ENCODE measurements at regions not wholly inside any gene's neighbourhood (a gene's known extent, or its start where the extent isn't known, plus 50 kb on each side); places are given as distances from the start of the nearest gene placed in this dataset.

DNA sequence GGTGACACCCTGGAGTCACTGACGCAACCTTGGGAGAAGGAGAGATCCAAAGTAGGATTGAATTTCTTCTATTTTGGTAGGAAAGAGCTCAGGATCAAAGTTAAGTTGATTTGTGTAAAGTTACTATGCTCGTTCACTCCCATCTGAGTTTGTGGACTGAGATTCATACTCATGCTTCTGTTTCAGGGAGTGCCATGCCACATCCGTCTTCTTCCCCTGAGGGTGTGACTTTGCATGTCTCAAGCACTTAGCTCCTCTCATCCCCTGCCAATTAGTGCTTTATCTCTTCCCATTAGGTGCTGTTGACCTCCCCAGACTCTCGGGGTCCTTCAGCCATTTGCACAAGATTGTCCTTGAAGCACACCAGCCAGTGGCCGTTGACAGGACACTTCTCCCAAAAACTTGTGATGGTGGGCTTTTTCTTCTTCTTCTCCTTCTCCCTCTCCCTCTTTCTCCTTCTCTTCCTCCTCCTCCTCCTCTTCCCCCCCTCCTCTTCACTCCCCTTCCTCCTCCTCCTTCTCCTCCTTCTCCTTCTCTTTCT is 232.2 kb upstream of the KLF4 start:
- DNase-seq = no peak

DNA sequence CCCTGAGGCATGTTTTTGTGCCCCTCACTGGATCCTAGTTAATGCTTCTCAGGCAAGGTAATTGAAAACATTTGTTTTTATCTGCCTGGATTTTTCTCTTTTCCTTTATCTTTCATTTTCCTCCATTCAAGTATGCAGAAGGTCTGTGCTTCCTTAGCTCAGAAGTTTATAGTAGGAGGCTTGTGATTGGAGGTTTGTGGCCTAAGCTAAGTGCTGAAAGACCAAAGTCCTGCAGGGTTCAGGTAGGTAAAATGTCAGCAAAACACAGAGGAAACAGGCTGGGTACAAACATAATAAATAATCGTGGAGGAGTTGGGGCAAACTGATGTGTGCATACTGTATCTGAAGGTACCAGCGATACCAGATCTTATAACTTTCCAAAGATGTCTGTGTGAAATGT is 230.9 kb upstream of the KLF4 start:
- no peak for DNase-seq

DNA sequence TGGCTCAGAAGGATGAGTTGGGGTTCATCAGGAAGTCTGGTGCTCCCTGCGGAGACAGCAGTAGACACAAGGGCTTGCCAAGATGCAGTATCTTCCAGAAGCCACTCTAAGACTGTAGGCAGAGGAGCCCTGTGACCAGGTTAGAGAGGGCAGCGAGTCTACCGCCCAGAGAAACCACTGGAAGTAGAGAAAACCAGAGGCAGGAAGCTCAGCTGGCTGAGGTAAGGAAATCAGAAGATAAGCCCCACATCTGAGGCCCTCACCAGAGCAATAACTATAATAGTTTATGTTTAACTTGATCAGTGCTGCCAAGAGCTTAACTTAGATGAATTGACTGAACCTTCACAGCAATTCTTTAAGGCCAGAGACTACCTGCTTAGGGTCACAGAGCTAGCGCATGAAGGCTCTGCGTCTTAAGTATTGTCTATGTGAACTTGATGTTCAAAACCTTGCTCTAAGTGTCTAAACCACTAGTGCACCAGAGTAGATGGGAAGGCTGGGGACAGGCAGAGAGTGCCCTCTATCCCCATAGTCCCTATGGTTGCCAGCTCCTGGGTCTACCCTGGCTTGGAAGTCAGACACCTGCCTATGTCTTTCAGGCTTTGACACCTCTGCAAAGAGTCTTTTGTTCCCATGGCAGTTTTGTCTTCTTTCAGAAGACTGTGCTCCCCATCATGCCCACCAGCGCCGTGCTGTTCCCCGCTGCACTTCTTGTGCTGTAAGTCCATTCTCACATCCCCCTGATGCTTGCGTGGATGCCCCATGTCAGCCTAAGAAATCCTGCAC is 228.2 kb upstream of the KLF4 start:
- DNase-seq = no peak

DNA sequence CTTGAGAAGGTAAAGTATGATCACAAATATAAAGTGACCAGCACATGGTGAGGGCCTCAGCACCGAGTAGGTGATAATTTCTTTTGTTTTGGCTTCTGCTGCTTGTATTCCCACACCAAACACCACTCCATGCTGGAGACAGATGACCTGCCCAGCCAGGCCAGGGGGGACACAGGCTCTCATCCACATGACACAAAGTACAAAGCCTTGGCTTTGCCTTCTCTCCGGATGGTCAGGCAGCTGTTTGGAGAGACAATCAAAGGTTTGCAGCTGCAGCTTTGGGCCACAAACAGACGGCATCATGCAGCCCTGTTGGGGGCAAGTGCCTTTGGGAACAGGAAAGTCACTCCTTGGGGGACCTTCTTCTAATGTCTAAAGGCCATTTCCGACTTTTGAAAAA is 226.2 kb upstream of the KLF4 start:
- DNase-seq = no peak

DNA sequence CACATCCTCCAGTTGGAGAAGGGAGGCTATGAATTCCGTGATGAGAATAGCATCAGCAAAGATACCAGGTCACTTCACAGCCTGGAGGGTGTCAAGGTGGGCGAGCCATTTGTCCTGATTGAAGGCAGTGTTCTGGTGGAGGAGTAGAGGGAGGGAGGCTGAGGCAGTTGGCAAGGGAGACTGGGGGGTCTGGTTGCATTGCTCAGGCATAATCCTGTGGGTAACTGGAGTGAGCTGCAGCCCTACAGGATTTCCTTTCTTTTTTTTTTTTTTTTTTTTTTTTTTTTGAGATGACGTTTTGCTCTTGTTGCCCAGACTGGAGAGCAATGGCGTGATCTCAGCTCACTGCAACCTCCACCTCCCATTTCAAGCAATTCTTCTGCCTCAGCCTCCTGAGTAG is 223.9 kb upstream of the KLF4 start:
- DNase-seq = no peak

DNA sequence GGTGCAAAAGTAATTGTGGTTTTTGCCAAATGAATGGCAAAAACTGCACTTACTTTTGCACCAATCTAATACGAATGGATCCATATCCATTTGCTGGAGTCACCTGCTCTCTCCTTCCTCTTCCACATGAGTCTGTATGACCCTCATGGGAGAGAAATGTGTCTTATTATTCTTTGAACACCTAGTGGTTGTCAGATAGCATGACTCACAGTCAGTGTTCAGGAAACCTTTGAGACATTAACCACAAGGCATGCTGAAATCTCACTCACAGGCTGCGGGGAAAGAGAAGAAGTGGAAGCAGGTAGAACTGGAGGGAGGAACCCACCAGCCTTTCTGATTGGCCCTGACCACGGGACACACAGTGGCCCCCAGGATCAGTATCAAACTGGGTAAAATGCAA is 222.8 kb upstream of the KLF4 start:
- DNase-seq = no peak

DNA sequence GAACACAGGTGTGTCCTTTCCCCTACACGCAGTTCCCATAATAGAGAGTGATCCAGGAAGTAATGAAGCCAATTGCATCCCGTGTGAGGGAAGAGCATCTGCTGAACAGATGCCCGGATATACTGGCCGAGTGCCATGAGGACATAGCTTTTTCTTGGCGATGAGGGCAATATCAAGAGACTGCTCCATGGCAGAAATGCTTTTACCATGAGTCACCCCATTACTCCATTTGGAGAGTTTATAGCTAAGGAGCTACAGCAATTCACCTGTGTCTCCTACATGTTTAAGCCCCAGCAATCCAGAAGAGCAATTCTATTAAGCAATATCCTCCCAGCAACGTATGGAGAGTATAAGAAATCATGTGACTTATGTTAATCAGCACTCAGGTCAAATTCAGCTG is 222.0 kb upstream of the KLF4 start:
- no peak for DNase-seq

DNA sequence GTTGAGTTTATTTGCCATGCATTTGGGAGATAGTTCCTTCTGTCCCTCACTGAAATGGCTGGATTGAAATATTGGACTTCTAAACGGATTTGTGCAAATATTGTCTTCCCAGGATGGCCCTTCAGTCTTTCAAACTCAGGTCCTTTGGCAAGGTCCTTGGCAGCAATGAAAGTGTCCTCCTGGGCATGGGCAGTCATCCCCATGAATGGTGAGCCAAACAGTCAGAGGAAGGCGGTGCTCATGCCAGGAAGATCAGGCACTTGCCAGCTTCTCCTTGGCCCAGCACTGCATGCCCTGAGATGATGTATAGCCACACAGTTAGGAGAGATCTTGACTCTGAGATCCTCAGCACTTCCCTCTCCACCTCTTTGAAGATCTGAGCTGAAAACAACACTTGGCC is 221.4 kb upstream of the KLF4 start:
- no peak for DNase-seq

DNA sequence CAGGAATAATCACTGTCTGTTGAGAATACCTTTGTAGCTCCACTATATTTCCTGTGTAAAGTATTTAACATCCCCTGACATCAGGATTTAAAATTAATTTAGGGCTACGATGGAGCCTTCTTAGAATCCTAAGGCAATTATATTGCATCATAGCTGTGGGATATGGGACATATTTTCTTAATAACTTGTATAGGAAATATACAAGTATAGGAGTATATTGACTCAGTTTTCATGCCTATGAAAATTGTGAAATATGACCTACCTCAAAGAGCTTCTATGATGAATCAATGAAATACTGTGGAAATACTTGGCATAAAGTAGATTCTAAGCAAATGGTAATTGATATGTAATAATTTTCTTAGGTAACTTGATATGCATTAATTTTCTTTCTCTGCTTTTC is 221.0 kb upstream of the KLF4 start:
- no peak for DNase-seq

DNA sequence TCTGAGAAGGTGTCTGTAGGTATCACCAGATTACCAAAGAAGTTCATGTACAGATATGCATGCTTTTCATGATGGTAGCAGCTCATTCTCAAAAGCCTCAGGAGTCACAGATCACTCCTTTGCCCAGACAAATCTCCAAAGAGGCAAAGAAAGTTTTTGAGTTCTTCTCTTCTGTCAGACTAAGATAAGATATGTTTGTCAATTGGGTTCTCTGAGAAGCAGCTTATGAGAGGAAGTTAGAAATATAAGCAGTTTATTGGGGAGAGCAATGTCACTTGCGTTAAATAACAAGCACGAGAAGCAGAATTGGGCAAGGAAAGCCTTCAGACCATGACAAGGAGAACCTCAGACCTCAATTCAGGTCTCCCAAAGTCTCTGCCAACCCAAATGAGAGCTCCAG is 219.2 kb upstream of the KLF4 start:
- no peak for DNase-seq

DNA sequence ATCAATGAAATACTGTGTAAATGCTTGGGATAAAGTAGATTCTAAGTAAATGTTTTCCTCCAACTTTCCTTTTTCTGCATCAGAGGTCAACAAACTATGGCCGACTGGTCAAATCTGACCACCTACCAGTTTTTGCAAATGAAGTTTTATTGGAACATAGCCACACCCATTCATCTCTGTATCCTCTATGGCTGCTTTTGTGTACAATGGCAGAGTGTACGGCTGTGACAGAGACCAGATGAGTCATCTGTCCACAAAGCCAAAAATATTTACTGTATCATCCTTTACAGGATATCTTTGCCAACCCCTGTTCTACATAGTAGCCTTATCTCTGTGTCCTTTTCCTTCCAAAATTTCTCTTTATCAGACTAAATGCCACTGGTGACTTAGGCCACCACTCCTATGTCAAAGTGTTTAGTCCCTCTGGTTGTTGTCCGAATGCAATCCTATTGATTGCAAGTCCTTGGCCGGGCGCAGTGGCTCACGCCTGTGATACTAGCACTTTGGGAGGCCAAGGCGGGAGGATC is 218.4 kb upstream of the KLF4 start:
- no peak for DNase-seq

DNA sequence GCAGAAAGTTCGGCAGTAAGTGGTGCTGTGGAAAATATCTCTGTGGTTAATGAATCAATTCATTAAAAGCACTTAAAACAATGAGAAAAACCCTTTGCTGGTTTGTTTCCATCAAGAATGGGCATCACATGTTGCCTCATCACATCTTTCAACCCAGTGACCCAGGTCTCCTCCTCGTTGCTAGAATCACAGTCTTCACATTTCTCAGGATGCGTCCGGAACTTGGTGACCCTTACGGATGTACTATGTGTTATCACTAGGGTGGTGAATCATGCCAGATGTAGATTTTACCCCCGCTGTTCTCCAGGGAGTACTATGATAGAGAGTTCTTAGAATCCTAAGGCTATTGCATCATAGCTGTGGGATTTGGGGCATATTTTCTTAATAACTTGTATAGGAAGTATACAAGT is 217.9 kb upstream of the KLF4 start:
- no peak for DNase-seq

DNA sequence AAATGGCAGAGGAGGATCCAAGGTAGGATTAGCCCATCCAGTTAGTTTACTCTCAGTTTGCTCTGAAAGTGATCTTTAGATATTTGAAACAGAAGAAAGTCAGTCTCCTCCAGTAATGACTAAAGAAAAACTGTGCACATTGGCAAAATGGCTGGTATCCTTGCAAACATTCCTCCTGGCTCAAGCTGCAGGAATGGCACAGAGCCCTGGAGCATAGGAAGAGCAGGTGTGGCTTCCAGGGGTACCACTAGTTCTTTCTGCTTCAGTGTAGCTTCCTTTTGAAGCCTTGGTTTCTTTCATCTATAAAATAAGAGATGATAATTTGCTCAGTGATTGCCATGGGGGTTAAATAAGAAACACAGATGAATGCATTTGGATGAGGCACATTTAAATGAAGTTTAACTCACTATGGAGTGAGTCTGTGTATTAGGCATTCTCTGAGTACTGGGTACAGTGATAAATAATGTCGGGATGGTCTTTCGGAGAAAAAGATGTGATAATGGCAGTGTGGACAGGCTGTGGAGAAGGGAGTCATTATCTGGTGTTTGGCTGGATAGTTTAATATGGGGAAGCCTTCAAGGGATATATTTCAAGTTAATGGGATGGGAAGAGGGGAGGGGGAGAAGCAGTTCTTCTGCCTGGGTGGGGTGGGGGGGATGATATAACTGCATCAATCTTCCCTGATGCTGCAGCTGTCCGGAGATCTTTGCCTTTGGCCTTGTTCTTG is 217.3 kb upstream of the KLF4 start:
- no peak for DNase-seq

DNA sequence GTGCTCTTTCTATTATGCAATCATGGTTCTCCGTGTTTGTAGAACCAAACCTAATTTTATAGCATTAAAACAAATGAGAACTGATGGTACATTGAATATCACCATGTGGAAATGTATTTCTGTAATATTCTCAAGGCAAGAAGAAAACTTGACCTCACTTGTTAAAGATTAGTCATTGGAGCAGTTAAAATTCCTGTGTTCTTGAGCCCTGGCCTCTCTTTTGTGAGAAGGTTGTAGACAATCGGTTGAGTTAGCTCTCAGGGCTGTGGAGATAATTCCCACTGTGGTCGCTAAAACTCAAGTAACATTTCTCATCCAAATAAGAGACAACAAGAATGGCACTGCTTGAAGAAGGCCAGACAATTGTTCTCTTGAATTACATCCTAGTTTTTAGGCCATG is 216.0 kb upstream of the KLF4 start:
- no peak for DNase-seq

DNA sequence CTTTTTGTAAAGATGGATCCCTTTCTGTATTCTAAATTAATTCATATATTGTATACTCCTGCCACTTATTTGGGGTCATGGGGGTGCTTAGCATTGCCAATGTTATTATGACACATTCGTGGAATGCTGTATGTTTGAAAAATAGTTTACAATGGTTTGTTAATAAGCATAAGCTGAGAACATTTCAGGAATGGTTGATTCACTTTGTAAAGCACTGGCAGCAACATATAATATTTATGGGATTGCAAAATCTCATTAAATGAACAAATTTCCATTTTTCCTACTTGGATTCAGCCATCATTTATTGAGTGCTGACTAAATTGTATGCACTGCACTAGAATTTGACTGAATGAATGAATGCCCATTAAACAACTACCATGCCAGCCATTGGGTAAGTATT is 215.2 kb upstream of the KLF4 start:
- DNase-seq = no peak

DNA sequence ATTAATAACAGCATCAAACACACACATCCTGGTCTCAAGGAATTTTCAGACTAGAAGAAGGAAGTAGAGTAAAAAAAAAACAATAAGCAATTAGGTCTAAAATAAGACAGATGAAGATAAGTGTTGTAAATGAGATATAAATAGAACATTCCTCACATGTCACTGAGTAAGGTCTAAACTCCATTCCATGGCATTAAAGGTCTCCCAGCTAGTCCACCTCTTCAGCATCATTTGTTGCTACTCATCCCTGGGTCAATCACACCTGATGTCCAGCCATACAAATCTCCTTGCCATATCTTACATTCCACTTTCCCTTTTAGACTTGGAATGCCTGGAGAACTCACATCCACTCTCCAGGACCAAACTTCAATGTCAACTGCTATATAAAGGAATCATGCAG is 214.1 kb upstream of the KLF4 start:
- DNase-seq = no peak

DNA sequence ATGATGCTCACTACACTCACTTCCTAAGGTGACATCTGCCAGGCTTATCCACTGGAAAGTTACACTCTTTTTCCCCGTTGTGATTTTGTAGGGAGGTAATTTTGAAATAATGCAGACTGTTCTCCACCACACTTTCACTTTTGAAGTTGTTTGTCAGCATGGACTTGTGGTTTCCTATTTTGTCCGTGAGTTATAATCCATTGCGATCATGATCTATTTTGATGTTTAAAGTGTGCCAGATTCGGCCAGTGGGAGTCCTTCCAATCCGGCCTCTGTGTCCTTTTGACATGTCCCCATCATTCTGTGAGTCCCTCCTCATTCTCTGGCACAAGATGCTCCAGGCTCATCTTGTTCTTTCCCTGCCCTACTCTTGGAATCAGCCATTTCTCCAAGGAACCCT is 211.3 kb upstream of the KLF4 start:
- no peak for DNase-seq

DNA sequence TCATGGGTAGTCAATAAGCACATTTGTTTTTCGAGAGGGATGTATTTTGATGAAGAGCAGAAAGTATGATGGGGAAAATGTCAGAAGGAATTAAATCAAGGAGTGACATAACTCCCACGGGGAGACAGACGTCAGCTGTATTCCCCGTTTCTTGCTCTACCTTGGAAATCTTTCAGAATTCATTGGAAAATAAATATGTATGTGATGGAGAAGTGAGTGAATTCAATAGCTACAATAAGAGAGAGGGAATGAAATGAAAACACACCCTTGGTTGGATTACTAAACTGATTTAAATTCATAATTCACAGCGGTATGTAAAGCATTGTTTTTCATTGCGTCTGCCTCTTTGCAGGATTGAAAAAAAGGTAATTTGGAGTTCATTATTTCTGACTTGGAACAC is 209.7 kb upstream of the KLF4 start:
- DNase-seq = no peak

DNA sequence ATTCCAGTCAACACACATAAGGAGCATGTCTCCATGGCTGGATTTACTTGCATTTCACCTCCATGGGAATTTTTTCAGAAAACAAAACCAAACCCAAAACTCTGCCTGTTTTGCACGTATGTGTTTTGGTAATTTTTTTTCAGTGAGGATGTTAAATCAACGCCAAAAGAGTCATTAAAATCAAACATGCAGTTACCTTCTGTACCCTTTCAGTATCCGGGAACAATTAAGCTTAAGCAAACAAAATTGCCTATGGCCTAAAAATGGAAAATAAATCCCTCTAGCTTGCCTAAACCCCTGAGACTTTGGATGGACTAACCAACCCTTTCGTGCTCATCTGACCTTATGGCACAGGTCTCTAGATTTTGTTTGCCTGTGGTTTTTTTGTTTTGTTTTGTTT is 209.2 kb upstream of the KLF4 start:
- no peak for DNase-seq

DNA sequence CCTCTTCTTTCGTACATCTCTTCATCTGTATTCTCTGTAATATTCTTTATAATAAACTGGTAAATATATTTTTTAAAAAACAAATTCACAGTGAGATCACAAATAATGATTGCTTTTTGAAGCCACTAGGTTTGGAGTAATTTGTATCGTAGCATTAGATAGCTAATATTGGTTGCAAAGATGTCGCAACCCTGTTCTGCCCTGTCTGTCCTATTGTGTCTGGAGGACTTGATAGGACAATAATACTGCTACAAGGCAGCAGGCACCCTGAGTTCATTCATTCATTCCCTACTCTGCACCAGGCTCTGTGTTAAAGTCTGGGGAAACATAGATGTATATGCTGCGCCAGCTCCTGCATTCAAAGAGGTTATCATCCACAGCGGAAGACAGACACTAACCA is 206.7 kb upstream of the KLF4 start:
- no peak for DNase-seq

DNA sequence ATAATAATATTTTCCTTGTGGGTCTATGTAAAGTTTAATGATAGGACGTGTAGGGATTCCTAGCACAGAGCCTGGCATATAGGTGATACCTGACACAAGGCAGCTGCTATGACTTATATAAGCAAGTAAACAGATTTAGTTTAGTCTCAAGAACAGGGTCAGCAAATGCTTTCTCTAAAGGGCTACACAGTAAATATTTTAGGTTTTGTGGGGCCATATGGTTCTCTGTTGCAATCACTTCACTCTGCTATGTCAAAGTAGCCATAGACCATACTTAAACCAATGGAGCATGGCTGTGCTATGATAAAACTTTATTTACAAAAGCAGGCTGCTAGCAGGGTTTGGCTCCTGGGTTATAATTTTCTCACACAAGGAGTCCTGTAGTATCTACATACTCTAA is 204.8 kb upstream of the KLF4 start:
- no peak for DNase-seq

DNA sequence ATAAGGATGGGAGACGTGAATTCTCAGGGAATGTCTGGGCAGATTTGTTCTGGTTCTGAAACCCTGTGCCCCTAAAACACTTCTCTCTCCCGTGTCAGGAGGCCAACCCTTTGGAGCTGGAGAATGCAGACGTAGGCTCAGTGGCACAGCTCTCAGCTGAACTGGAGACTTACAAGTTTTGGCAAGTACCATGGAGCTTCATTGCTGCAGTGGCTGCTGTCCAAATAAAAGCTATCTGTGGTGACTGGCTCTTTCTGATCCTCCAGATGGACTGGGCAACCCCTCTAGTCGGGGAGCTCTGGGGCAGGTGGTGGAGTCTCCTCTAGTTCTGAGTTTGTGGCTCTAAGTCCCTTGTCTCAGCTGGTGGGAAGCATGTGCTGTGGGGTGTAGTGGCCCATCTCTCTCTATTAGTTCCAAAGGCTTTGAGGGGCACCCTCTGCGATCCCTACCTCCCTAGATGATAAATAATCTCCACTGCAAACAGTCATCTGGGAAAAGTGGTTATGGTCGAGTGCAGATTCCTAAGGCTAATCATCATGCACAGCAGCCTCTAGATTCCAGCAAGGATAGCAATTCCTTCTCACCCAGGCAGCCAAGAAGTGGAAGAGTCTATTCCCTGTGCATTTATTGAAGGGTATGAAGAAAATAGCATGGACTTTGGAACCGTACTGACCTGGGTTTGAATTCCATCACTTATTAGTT is 204.2 kb upstream of the KLF4 start:
- no peak for DNase-seq

DNA sequence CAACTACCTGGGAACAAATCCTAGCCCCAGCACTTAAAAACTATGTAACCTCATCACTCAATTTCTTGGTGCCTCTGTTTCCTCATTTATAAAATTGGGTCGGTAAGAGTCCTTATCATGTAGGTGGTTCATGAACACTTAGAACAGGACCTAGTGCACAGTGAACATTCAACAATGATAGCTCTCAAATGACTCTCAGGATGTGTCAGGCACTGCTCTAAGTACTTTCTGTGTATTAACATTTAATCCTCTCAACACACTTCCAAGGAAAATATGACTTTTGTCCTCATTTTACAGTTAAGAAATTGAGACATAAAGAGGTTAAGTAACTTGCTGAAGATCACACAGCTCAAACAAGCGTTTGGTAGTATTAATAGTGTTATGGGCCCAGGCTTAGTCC is 202.1 kb upstream of the KLF4 start:
- no peak for DNase-seq

DNA sequence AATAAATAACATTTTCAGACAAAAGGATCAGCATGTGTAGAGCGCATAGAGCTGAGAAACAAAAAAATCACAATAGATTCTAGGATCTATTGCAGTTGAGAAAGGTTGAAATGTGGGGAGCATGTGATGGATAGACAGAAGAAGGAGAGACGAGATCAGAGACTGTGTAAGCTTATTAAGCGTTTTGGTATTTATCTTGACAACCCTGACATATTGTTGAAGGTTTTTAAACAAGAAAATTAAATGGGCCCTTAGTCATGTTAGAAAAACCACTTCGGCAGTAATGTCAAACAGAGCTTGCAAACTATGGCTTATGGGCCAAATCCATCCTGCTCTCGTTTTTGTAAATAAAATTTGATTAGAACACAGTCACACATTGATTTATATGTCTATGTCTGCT is 200.5 kb upstream of the KLF4 start:
- DNase-seq = no peak

Measured in NCI-H1417 treated with DMSO at 0.1 percent for 48 hours (cell line).